GDM1 (cell line): ENCODE measurements at regions not wholly inside any gene's neighbourhood (a gene's known extent, or its start where the extent isn't known, plus 50 kb on each side); places are given as distances from the start of the nearest gene placed in this dataset.
"Not testable (repeated sequence)": the region's sequence is repeated elsewhere in the genome, so short reads cannot be mapped to it uniquely, and the experiment has no call there.

ENCODE experiments used
- DNase-seq: peaks from one replicate; lab custom pipeline; 2025; lab: John Stamatoyannopoulos, UW

GRCh38 chr2:2797797-2798196 is 466.7 kb upstream of the MYT1L start:
- DNase-seq = no peak

GRCh38 chr2:2796207-2796606 is 465.1 kb upstream of the MYT1L start:
- no peak for DNase-seq

GRCh38 chr2:2795438-2796091 is 464.5 kb upstream of the MYT1L start:
- no peak for DNase-seq

GRCh38 chr2:2793925-2794560 is 463.0 kb upstream of the MYT1L start:
- no peak for DNase-seq

- DNase-seq = no peak
These were observed 462.4 kb upstream of the MYT1L start for GRCh38 chr2:2793514-2793913.

GRCh38 chr2:2791606-2792005 is 460.5 kb upstream of the MYT1L start:
- DNase-seq = no peak

- no peak for DNase-seq
These were observed 460.0 kb upstream of the MYT1L start for GRCh38 chr2:2791031-2791430.

GRCh38 chr2:2788076-2788475 is 457.0 kb upstream of the MYT1L start:
- DNase-seq = no peak

GRCh38 chr2:2787301-2787907 is 456.3 kb upstream of the MYT1L start:
- DNase-seq = no peak

- no peak for DNase-seq
These were observed 450.9 kb upstream of the MYT1L start for GRCh38 chr2:2782007-2782406.

- DNase-seq = no peak
These were observed 448.7 kb upstream of the MYT1L start for GRCh38 chr2:2779727-2780126.

GRCh38 chr2:2777876-2778275 is 446.8 kb upstream of the MYT1L start:
- DNase-seq = no peak

GRCh38 chr2:2777213-2777612 is 446.1 kb upstream of the MYT1L start:
- no peak for DNase-seq

GRCh38 chr2:2775018-2775417 is 443.9 kb upstream of the MYT1L start:
- no peak for DNase-seq

GRCh38 chr2:2773692-2774091 is 442.6 kb upstream of the MYT1L start:
- no peak for DNase-seq

GRCh38 chr2:2773080-2773479 is 442.0 kb upstream of the MYT1L start:
- DNase-seq = not testable (repeated sequence)

GRCh38 chr2:2771721-2772411 is 440.8 kb upstream of the MYT1L start:
- DNase-seq = no peak

GRCh38 chr2:2769481-2770431 is 438.7 kb upstream of the MYT1L start:
- DNase-seq = no peak

GRCh38 chr2:2768476-2768875 is 437.4 kb upstream of the MYT1L start:
- no peak for DNase-seq

- no peak for DNase-seq
These were observed 436.8 kb upstream of the MYT1L start for GRCh38 chr2:2767837-2768236.

- no peak for DNase-seq
These were observed 434.9 kb upstream of the MYT1L start for GRCh38 chr2:2765839-2766495.
